Activated CD4-positive, alpha-beta T cell treated with anti-CD3 and anti-CD28 coated beads, Interleukin-2, amount 50 U/mL, for 48 hours (primary cell): ENCODE measurements at regions not wholly inside any gene's neighbourhood (a gene's known extent, or its start where the extent isn't known, plus 50 kb on each side); places are given as distances from the start of the nearest gene placed in this dataset.
"Not testable (repeated sequence)": the region's sequence is repeated elsewhere in the genome, so short reads cannot be mapped to it uniquely, and the experiment has no call there.

ENCODE experiments used
- DNase-seq, 2 experiments: peaks; one replicate each; pipeline ENCODE4 v3.0.0-alpha.2; 2020

- DNase-seq: no peak
Measured at GRCh38 chr4:23978002-23978401, 88.2 kb upstream of the PPARGC1A start.

GRCh38 chr4:23976423-23976822 is 86.6 kb upstream of the PPARGC1A start:
- no peak for DNase-seq

- DNase-seq: no peak
Measured at GRCh38 chr4:23973308-23973855, 83.5 kb upstream of the PPARGC1A start.

GRCh38 chr4:23972805-23973204 is 83.0 kb upstream of the PPARGC1A start:
- no peak for DNase-seq

GRCh38 chr4:23972187-23972586 is 82.3 kb upstream of the PPARGC1A start:
- DNase-seq: no peak

- no peak for DNase-seq
Measured at GRCh38 chr4:23970201-23970850, 80.5 kb upstream of the PPARGC1A start.

- no peak for DNase-seq
Measured at GRCh38 chr4:23969635-23970145, 79.8 kb upstream of the PPARGC1A start.

- no peak for DNase-seq
Measured at GRCh38 chr4:23967281-23967680, 77.4 kb upstream of the PPARGC1A start.

- DNase-seq: no peak
Measured at GRCh38 chr4:23966725-23967124, 76.9 kb upstream of the PPARGC1A start.

GRCh38 chr4:23962462-23962861 is 72.6 kb upstream of the PPARGC1A start:
- no peak for DNase-seq

GRCh38 chr4:23961395-23961794 is 71.5 kb upstream of the PPARGC1A start:
- DNase-seq: not testable (repeated sequence)

GRCh38 chr4:23959396-23960148 is 69.7 kb upstream of the PPARGC1A start:
- no peak for DNase-seq

- DNase-seq: no peak
Measured at GRCh38 chr4:23958749-23959148, 68.9 kb upstream of the PPARGC1A start.

- DNase-seq: no peak
Measured at GRCh38 chr4:23957465-23957864, 67.6 kb upstream of the PPARGC1A start.

- no peak for DNase-seq
Measured at GRCh38 chr4:23956601-23957364, 66.9 kb upstream of the PPARGC1A start.

- DNase-seq: no peak
Measured at GRCh38 chr4:23952258-23952657, 62.4 kb upstream of the PPARGC1A start.

- no peak for DNase-seq
Measured at GRCh38 chr4:23947826-23948225, 58.0 kb upstream of the PPARGC1A start.

GRCh38 chr4:23946299-23946698 is 56.5 kb upstream of the PPARGC1A start:
- no peak for DNase-seq

- DNase-seq: no peak
Measured at GRCh38 chr4:23945451-23946017, 55.7 kb upstream of the PPARGC1A start.

GRCh38 chr4:23944556-23944955 is 54.7 kb upstream of the PPARGC1A start:
- not testable (repeated sequence) for DNase-seq

- no peak for DNase-seq
Measured at GRCh38 chr4:23943478-23943877, 53.6 kb upstream of the PPARGC1A start.

GRCh38 chr4:23942471-23942870 is 52.6 kb upstream of the PPARGC1A start:
- DNase-seq: no peak
